Fibroblast of the aortic adventitia (primary cell): ENCODE measurements at regions not wholly inside any gene's neighbourhood (a gene's known extent, or its start where the extent isn't known, plus 50 kb on each side); places are given as distances from the start of the nearest gene placed in this dataset. TPM values are rescaled to one million over a fixed set of nuclear protein-coding genes. Genes with fewer than 3 reads are reported as not detected.

Source experiments
- small RNA-seq: library from RNA; depleted of rRNA; stranded (forward); fragments of <200 nt; gene quantifications from one replicate; pipeline ENCODE3, GENCODE V24; 2012

Small RNA genes in the stretch of these regions (small RNA-seq; reads per million reads assigned to genes)
- gene RF00156: not detected
